Type B pancreatic cell (in vitro differentiated cells): ENCODE measurements at regions not wholly inside any gene's neighbourhood (a gene's known extent, or its start where the extent isn't known, plus 50 kb on each side); places are given as distances from the start of the nearest gene placed in this dataset.
"Not testable (repeated sequence)": the region's sequence is repeated elsewhere in the genome, so short reads cannot be mapped to it uniquely, and the experiment has no call there.

Experiments used
- DNase-seq: peaks from one replicate; pipeline ENCODE4 v3.0.0; 2021; ENCODE audit warnings: mixed read lengths; ENCODE audit not compliant: unreplicated experiment; ENCODE audit errors: extremely low spot score
- H3K27ac Mint-ChIP-seq: 2 replicates; pipeline ENCODE4 v1.8.0; 2021; ENCODE audit warnings: mild to moderate bottlenecking, mixed read lengths
- H3K27me3 Mint-ChIP-seq: 2 replicates; pipeline ENCODE4 v1.8.0; 2021; ENCODE audit warnings: mixed read lengths
- H3K36me3 Mint-ChIP-seq: 2 replicates; pipeline ENCODE4 v1.8.0; 2021; ENCODE audit warnings: mixed read lengths
- H3K4me1 Mint-ChIP-seq: one replicate; pipeline ENCODE4 v1.8.0; 2021; ENCODE audit warnings: mixed read lengths; ENCODE audit not compliant: unreplicated experiment
- H3K4me3 Mint-ChIP-seq: 2 replicates; pipeline ENCODE4 v1.8.0; 2021; ENCODE audit warnings: mild to moderate bottlenecking, mixed read lengths
- H3K9me3 Mint-ChIP-seq: 2 replicates; pipeline ENCODE4 v1.8.0; 2021; ENCODE audit warnings: mixed read lengths
- CTCF ChIP-seq: fragments of 200-600 bp; sonication (generic); conservative IDR thresholded peaks from 2 replicates; pipeline ENCODE4 v1.5.0; 2021; ENCODE audit warnings: antibody characterized with exemption, mild to moderate bottlenecking

DNA sequence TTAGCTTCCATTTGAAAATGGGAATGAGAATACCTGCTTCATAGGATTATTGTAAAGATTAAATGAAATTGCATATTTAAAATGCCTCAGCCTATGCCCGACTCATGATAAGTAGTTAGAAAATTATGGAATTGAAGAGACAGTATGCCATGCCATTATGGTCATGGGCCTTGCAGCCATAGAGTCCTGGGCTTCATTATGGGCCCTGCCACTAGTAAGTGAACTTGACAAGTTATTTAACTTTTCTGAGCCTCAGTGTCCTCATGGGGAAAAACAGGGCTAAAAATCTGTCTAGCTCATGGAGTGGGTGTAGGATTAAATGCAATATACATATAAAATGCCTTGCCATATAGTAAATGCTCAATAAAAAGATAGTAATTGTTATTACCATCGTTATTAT is 133.2 kb downstream of the NPIPB5 start:
- H3K9me3 Mint-ChIP-seq, result no peaks in the 10 kb centered on the region
- no peak for DNase-seq
- H3K27me3 Mint-ChIP-seq, result no peaks in the 10 kb centered on the region
- no peak overlapping the region for H3K4me3 Mint-ChIP-seq
- no peak overlapping the region for H3K27ac Mint-ChIP-seq
- TF ChIP-seq CTCF, result no peak
- H3K36me3 Mint-ChIP-seq, result no peaks in the 10 kb centered on the region
- no peaks in the 10 kb centered on the region for H3K4me1 Mint-ChIP-seq

DNA sequence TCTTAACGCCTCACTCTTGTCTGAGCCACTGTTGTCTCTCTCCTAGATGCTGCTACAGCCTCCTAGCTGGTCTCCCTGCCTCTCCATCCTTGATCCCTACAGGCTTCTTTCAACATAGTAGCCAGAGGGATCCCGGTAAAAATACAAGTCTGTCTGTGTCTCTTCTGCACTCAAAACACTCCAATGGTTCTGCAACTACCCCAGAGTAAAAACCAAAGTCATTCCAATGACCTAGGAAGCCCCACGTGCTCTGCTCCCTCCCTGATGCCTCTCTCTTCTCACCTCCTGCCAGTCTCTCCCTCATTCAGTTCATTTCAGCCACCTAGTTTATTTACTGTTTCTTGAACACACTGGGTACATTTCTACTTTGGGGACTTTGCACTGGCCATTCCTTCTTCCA is 135.2 kb downstream of the NPIPB5 start:
- DNase-seq, result no peak
- no peak overlapping the region for H3K27ac Mint-ChIP-seq
- no peaks in the 10 kb centered on the region for H3K9me3 Mint-ChIP-seq
- no peaks in the 10 kb centered on the region for H3K27me3 Mint-ChIP-seq
- TF ChIP-seq CTCF, result no peak
- no peak overlapping the region for H3K4me3 Mint-ChIP-seq
- no peaks in the 10 kb centered on the region for H3K36me3 Mint-ChIP-seq
- no peaks in the 10 kb centered on the region for H3K4me1 Mint-ChIP-seq

GRCh38 chr16:22646948-22647556 is 136.4 kb downstream of the NPIPB5 start:
- no peak for TF ChIP-seq CTCF
- H3K36me3 Mint-ChIP-seq, result no peaks in the 10 kb centered on the region
- H3K9me3 Mint-ChIP-seq, result no peaks in the 10 kb centered on the region
- DNase-seq, result no peak
- no peak overlapping the region for H3K4me3 Mint-ChIP-seq
- H3K4me1 Mint-ChIP-seq, result no peaks in the 10 kb centered on the region
- no peak overlapping the region for H3K27ac Mint-ChIP-seq
- H3K27me3 Mint-ChIP-seq, result no peaks in the 10 kb centered on the region

GRCh38 chr16:22648141-22648540 is 137.4 kb downstream of the NPIPB5 start:
- no peaks in the 10 kb centered on the region for H3K27me3 Mint-ChIP-seq
- no peaks in the 10 kb centered on the region for H3K9me3 Mint-ChIP-seq
- no peak for TF ChIP-seq CTCF
- no peak overlapping the region for H3K4me3 Mint-ChIP-seq
- no peak for DNase-seq
- no peaks in the 10 kb centered on the region for H3K4me1 Mint-ChIP-seq
- H3K27ac Mint-ChIP-seq, result no peak overlapping the region
- no peaks in the 10 kb centered on the region for H3K36me3 Mint-ChIP-seq

GRCh38 chr16:22648941-22649340 is 138.2 kb downstream of the NPIPB5 start:
- H3K27me3 Mint-ChIP-seq, result no peaks in the 10 kb centered on the region
- no peaks in the 10 kb centered on the region for H3K36me3 Mint-ChIP-seq
- no peak overlapping the region for H3K4me3 Mint-ChIP-seq
- no peak for DNase-seq
- no peaks in the 10 kb centered on the region for H3K4me1 Mint-ChIP-seq
- no peak overlapping the region for H3K27ac Mint-ChIP-seq
- no peaks in the 10 kb centered on the region for H3K9me3 Mint-ChIP-seq
- no peak for TF ChIP-seq CTCF

- H3K27me3 Mint-ChIP-seq, H3K36me3 Mint-ChIP-seq, H3K4me1 Mint-ChIP-seq, DNase-seq, H3K4me3 Mint-ChIP-seq, H3K9me3 Mint-ChIP-seq, H3K27ac Mint-ChIP-seq: not testable (repeated sequence)
Measured at GRCh38 chr16:22651111-22651817, 140.6 kb downstream of the NPIPB5 start.
